H1 (cell line): ENCODE measurements at regions not wholly inside any gene's neighbourhood (a gene's known extent, or its start where the extent isn't known, plus 50 kb on each side); places are given as distances from the start of the nearest gene placed in this dataset.

ENCODE experiments used
- CTCF ChIA-PET: fragments of 300-600 bp; sonication (Branson Sonifier 250); formaldehyde crosslinking; loops from one replicate; lab custom pipeline; 2021; ENCODE audit not compliant: partially characterized antibody; lab: Charles Lee
- POLR2A ChIA-PET: fragments of 300-600 bp; sonication (Branson Sonifier 250); formaldehyde crosslinking; loops from one replicate; lab custom pipeline; 2021; ENCODE audit warnings: inconsistent platforms; ENCODE audit not compliant: partially characterized antibody; lab: Charles Lee
- DNase-seq, 2 experiments: peaks; one replicate each; pipeline versions ENCODE4 v3.0.0 to v3.0.0-alpha.2; 2010 to 2022; ENCODE audit warnings: low spot score in 2 of 2, low read depth in 1 of 2, mixed read lengths in 1 of 2
- FAIRE-seq: peaks from 2 replicates; lab custom pipeline; 2011; peaks lifted over from hg19 to GRCh38; lab: Jason Lieb, UNC
- H2AFZ ChIP-seq: 2 replicates; pipeline ENCODE4 v1.8.1; 2012; ENCODE audit warnings: low read length, inconsistent platforms
- H2AK5ac ChIP-seq: 2 replicates; pipeline ENCODE4 v1.6.1; 2013; ENCODE audit warnings: low read depth, low read length
- H2BK120ac ChIP-seq: replicated peaks from 2 replicates; pipeline ENCODE3; 2013; ENCODE audit warnings: low read depth, low read length, inconsistent platforms
- H2BK12ac ChIP-seq: 2 replicates; pipeline ENCODE4 v1.6.1; 2013; ENCODE audit warnings: low read depth, low read length
- H2BK15ac ChIP-seq: 2 replicates; pipeline ENCODE4 v1.6.1; 2013; ENCODE audit warnings: low read length
- H2BK20ac ChIP-seq: 2 replicates; pipeline ENCODE4 v1.6.1; 2013; ENCODE audit warnings: low read length
- H2BK5ac ChIP-seq: 2 replicates; pipeline ENCODE4 v1.6.1; 2013; ENCODE audit warnings: low read depth, low read length
- H3K14ac ChIP-seq: 2 replicates; pipeline ENCODE4 v1.6.1; 2013; ENCODE audit warnings: inconsistent platforms; ENCODE audit not compliant: insufficient read length
- H3K18ac ChIP-seq: 2 replicates; pipeline ENCODE4 v1.6.1; 2013; ENCODE audit warnings: low read length; ENCODE audit errors: extremely low read depth
- H3K23ac ChIP-seq: 2 replicates; pipeline ENCODE4 v1.6.1; 2013; ENCODE audit warnings: inconsistent platforms; ENCODE audit not compliant: insufficient read length
- H3K23me2 ChIP-seq: 2 replicates; pipeline ENCODE4 v1.6.1; 2013; ENCODE audit warnings: low read depth, low read length
- H3K27ac ChIP-seq: 2 replicates; pipeline ENCODE4 v1.6.1; 2011; ENCODE audit warnings: low read depth, low read length, inconsistent platforms
- H3K27me3 ChIP-seq, 4 experiments: replicated peaks in 1 of 4; 1 replicate in 1 of 4; 2 replicates in 3 of 4; pipeline versions ENCODE4 v1.6.1 to v1.8.1; 2011 to 2013; ENCODE audit warnings: low read length in 3 of 4, mild to moderate bottlenecking in 3 of 4, inconsistent platforms in 2 of 4, mixed read lengths in 2 of 4, moderate library complexity in 1 of 4; ENCODE audit not compliant: control insufficient read depth in 3 of 4, insufficient read depth in 3 of 4; ENCODE audit errors: extremely low read depth in 1 of 4
- H3K36me3 ChIP-seq, 4 experiments: 2 replicates each; pipeline versions ENCODE4 v1.6.1 to v1.8.1; 2011 to 2013; ENCODE audit warnings: mild to moderate bottlenecking in 4 of 4, low read length in 3 of 4, moderate library complexity in 2 of 4, control low read depth in 1 of 4, inconsistent platforms in 1 of 4; ENCODE audit not compliant: insufficient read depth in 4 of 4, control insufficient read depth in 2 of 4
- H3K4ac ChIP-seq: replicated peaks from 2 replicates; pipeline ENCODE3; 2013; ENCODE audit warnings: low read length, low read depth, mixed read lengths, inconsistent platforms; ENCODE audit not compliant: insufficient read length
- H3K4me1 ChIP-seq, 4 experiments: replicated peaks in 1 of 4; 1 replicate in 1 of 4; 2 replicates in 3 of 4; pipeline versions ENCODE4 v1.6.1 to v1.8.1; 2011 to 2013; ENCODE audit warnings: low read length in 3 of 4, inconsistent platforms in 2 of 4, mixed read lengths in 1 of 4; ENCODE audit not compliant: insufficient read depth in 4 of 4, control insufficient read depth in 3 of 4
- H3K4me2 ChIP-seq, 2 experiments: 2 replicates each; pipeline versions ENCODE4 v1.6.1 to v1.8.1; 2011 to 2013; ENCODE audit warnings: low read depth in 2 of 2, low read length in 2 of 2, control low read depth in 1 of 2, inconsistent platforms in 1 of 2, mild to moderate bottlenecking in 1 of 2; ENCODE audit not compliant: insufficient read depth in 1 of 2
- H3K4me3 ChIP-seq, 4 experiments: fragments of 200-600, 300-600 bp in 1 of 4; sonication (generic), shearing (Covaris generic), sonication (Bioruptor Twin) in 1 of 4; 2 replicates each; pipeline versions ENCODE4 v1.5.1 to v1.8.1; 2011 to 2016; ENCODE audit warnings: low read length in 4 of 4, low read depth in 3 of 4, control low read depth in 2 of 4, inconsistent platforms in 2 of 4, mild to moderate bottlenecking in 2 of 4, mixed read lengths in 1 of 4, moderate library complexity in 1 of 4; ENCODE audit not compliant: insufficient read depth in 2 of 4; ENCODE audit errors: extremely low read depth in 1 of 4
- H3K56ac ChIP-seq: replicated peaks from 2 replicates; pipeline ENCODE3; 2013; ENCODE audit warnings: low read depth, mild to moderate bottlenecking, mixed read lengths, low read length, inconsistent platforms; ENCODE audit not compliant: insufficient read length
- H3K79me1 ChIP-seq: 2 replicates; pipeline ENCODE4 v1.6.1; 2013; ENCODE audit warnings: low read depth, low read length, control low read depth
- H3K79me2 ChIP-seq, 2 experiments: 2 replicates each; pipeline versions ENCODE4 v1.6.1 to v1.8.1; 2012 to 2013; ENCODE audit warnings: low read length in 2 of 2, mild to moderate bottlenecking in 2 of 2, inconsistent platforms in 1 of 2; ENCODE audit not compliant: insufficient read depth in 2 of 2, control insufficient read depth in 1 of 2
- H3K9ac ChIP-seq, 4 experiments: replicated peaks in 1 of 4; 1 replicate in 1 of 4; 2 replicates in 3 of 4; pipeline versions ENCODE4 v1.6.1 to v1.8.1; 2011 to 2013; ENCODE audit warnings: low read depth in 3 of 4, low read length in 3 of 4, control low read depth in 2 of 4, mild to moderate bottlenecking in 2 of 4, moderate library complexity in 2 of 4, inconsistent platforms in 1 of 4; ENCODE audit errors: extremely low read depth in 1 of 4
- H3K9me3 ChIP-seq, 2 experiments: 2 replicates each; pipeline versions ENCODE4 v1.6.1 to v1.8.1; 2012 to 2013; ENCODE audit warnings: mild to moderate bottlenecking in 2 of 2, moderate library complexity in 2 of 2, control low read depth in 1 of 2, inconsistent platforms in 1 of 2, low read depth in 1 of 2, low read length in 1 of 2, mixed read lengths in 1 of 2; ENCODE audit not compliant: insufficient read depth in 2 of 2
- H4K20me1 ChIP-seq, 2 experiments: replicated peaks in 1 of 2; 2 replicates each; pipeline versions ENCODE3 to v1.8.1; 2011 to 2013; ENCODE audit warnings: inconsistent platforms in 2 of 2, low read length in 2 of 2, mild to moderate bottlenecking in 1 of 2; ENCODE audit not compliant: insufficient read depth in 2 of 2, control insufficient read depth in 1 of 2
- H4K5ac ChIP-seq: 2 replicates; pipeline ENCODE4 v1.6.1; 2013; ENCODE audit warnings: low read length, low read depth, mixed read lengths, inconsistent platforms; ENCODE audit not compliant: insufficient read length
- H4K8ac ChIP-seq: 2 replicates; pipeline ENCODE4 v1.8.0; 2013; ENCODE audit warnings: mild to moderate bottlenecking, moderate library complexity, low read length, inconsistent platforms; ENCODE audit not compliant: insufficient read depth; ENCODE audit errors: extremely low read depth
- H4K91ac ChIP-seq: replicated peaks from 2 replicates; pipeline ENCODE3; 2013; ENCODE audit warnings: low read length, mixed read lengths, inconsistent platforms; ENCODE audit not compliant: insufficient read length
- BACH1 ChIP-seq: IDR thresholded peaks from 2 replicates; pipeline ENCODE4 v1.6.1; 2012; ENCODE audit warnings: low read length, improper control_type of control experiment
- MAFK ChIP-seq: IDR thresholded peaks from 2 replicates; pipeline ENCODE4 v1.6.1; 2012; ENCODE audit warnings: low read depth, mild to moderate bottlenecking, improper control_type of control experiment, low read length
- PHF8 ChIP-seq: fragments of 200-600 bp; sonication (generic); conservative IDR thresholded peaks from 2 replicates; pipeline ENCODE4 v1.7.1; 2012; ENCODE audit warnings: low read depth, mild to moderate bottlenecking, inconsistent platforms, low read length, moderate library complexity
- TEAD4 ChIP-seq: IDR thresholded peaks from 2 replicates; pipeline ENCODE4 v1.6.1; 2012; ENCODE audit warnings: low read depth, low read length, inconsistent platforms, mixed read lengths
- WGBS, 2 experiments: shearing (Covaris generic) in 1 of 2; methylation state at CpG; one replicate each; pipeline versions ENCODE4 v1.1.6 to v1.1.7; 2013 to 2015; ENCODE audit warnings: low lambda C conversion rate in 2 of 2, mixed read lengths in 2 of 2, inconsistent platforms in 1 of 2, low coverage in 1 of 2, missing lambda C conversion rate in 1 of 2; ENCODE audit not compliant: insufficient replicate concordance in 2 of 2, insufficient coverage in 1 of 2, insufficient read length in 1 of 2; ENCODE audit errors: extremely low coverage in 1 of 2, missing lambda C conversion rate in 1 of 2; 5-methylcytosine and 5-hydroxymethylcytosine counted together

DNA sequence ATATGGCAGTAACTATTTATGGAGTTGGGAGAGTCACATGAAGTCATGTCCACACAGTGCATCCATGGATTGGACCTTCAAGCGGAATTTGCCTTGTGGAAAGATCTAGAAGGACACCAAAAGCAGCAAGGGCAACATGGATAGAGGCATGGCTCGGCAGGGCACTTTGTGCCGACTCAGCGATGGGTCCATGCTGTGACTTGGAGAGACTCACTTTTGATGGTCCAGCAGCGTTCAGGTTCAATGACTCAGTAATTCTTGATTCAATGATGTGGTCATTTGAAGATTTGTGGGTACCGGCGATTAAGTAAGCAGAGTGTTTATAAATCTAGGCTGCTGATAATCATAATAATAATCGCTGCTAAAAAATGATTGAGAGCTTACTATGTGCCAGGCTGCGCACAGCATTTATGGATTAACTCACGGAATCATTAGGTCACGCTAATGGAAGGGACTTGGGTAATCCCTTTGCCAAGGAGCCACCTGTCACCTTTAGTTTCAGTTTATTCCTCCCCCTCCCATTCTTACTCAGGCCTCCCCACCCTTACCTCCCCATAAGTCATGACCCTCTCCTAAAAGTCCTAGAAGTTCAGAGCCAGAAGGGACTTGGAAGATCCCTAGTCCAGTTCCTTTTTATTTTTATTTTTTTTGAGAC is 127.5 kb upstream of the CRHR1 start:
- Histone ChIP-seq H3K56ac (no peak overlapping the region), H3K4me3 (no peak overlapping the region), H2BK15ac (no peak overlapping the region), H3K79me1 (no peaks in the 10 kb centered on the region), H3K23me2 (0 out of 2 replicates have a peak, but pooled peaks cover 2% of the 10 kb centered on the region), H2AFZ (no peak overlapping the region), H3K14ac (no peak overlapping the region), H2BK5ac (no peak overlapping the region), H3K27ac (no peak overlapping the region), H4K91ac (no peak overlapping the region), H3K79me2 (no peaks in the 10 kb centered on the region), H2BK120ac (no peak overlapping the region), H4K8ac (no peak overlapping the region), H3K9me3 (no peaks in the 10 kb centered on the region), H2BK20ac (no peak overlapping the region), H3K23ac (no peak overlapping the region), H2AK5ac (no peak overlapping the region), H3K9ac (no peak overlapping the region), H3K27me3 (peaks cover 0 to 2% (median 0%) of the 10 kb centered on the region in 4 experiments; a peak in 1 of 7 replicates), H2BK12ac (no peak overlapping the region), H3K36me3 (no peaks in the 10 kb centered on the region), H3K4me2 (no peak overlapping the region), H3K4me1 (no peaks in the 10 kb centered on the region), H3K18ac (no peak overlapping the region), H3K4ac (no peak overlapping the region), H4K5ac (no peak overlapping the region), H4K20me1 (no peaks in the 10 kb centered on the region)
- DNase-seq (no peak), FAIRE-seq (no peak)
- ChIA-PET CTCF (interaction anchor here (0.9 to 2.6 kb wide), 5 partner anchors 9 to 65 kb away, joined by 3 to 21 read pairs (median 5); no protein-coding TSS in a partner anchor), POLR2A (interaction anchor here (1.7 kb wide), 1 partner anchor 14 kb away, joined by 5 read pairs; no protein-coding TSS in a partner anchor)
- TF ChIP-seq MAFK (peak; percentile 74), TEAD4 (no peak), PHF8 (no peak), BACH1 (peak; percentile 89)
- 95% methylated on average over 11 of the region's 11 CpGs; no CpG with 5 or more reads in 1 of the 2 experiments for WGBS, 2 experiments
